Prostate gland (tissue), 2 donors: ENCODE measurements at regions not wholly inside any gene's neighbourhood (a gene's known extent, or its start where the extent isn't known, plus 50 kb on each side); places are given as distances from the start of the nearest gene placed in this dataset.

Source experiments
- DNase-seq: peaks from one replicate; pipeline ENCODE4 v3.0.0-alpha.2; 2019; ENCODE audit warnings: low spot score
- H3K27ac ChIP-seq, 2 donors: fragments of 200-600 bp; sonication (generic); 2 replicates each; pipeline ENCODE4 v1.5.1; 2017 to 2019
- H3K27me3 ChIP-seq: fragments of 200-600 bp; sonication (generic); replicated peaks from 2 replicates; pipeline ENCODE4 v1.5.1; 2019; ENCODE audit not compliant: insufficient read depth
- H3K36me3 ChIP-seq, 2 donors: fragments of 200-600 bp; sonication (generic); 1 replicate in 1 of 2; 2 replicates in 1 of 2; pipeline versions ENCODE4 v1.5.1 to v1.8.1; 2017 to 2019
- H3K4me1 ChIP-seq: fragments of 200-600 bp; sonication (generic); replicated peaks from 2 replicates; pipeline ENCODE4 v1.5.1; 2019
- H3K4me3 ChIP-seq, 2 donors: fragments of 200-600 bp; sonication (generic); 2 replicates each; pipeline ENCODE4 v1.5.1; 2017 to 2019
- H3K9me3 ChIP-seq: fragments of 200-600 bp; sonication (generic); 2 replicates; pipeline ENCODE4 v1.5.1; 2017
- POLR2A ChIP-seq: fragments of 450-650 bp; IDR thresholded peaks from one replicate; pipeline ENCODE4 v1.6.1; 2016; ENCODE audit warnings: antibody characterized with exemption, mild to moderate bottlenecking
- POLR2AphosphoS5 ChIP-seq: sonication (generic); formaldehyde crosslinking; IDR thresholded peaks from one replicate; pipeline ENCODE4 v1.6.1; 2017; ENCODE audit warnings: antibody characterized with exemption
- WGBS: methylation state at CpG from one replicate; pipeline ENCODE4 v1.1.5; 2018; 5-methylcytosine and 5-hydroxymethylcytosine counted together
- intact Hi-C: fragments of 100-400 bp; cut with DNase I; formaldehyde crosslinking; loops from one replicate; pipeline ENCODE4 v1.14.2; 2022
- TF ChIP-seq, protein P1 (sequence below), 4 experiments: fragments of 200-600 bp in 2 of 4; fragments of 450-650 bp in 2 of 4; sonication (generic) in 2 of 4; IDR thresholded peaks; 1 replicate in 3 of 4; 2 replicates in 1 of 4; pipeline ENCODE4 v1.5.1; 2016 to 2019; ENCODE audit warnings: antibody characterized with exemption in 4 of 4, mild to moderate bottlenecking in 2 of 4, moderate library complexity in 2 of 4

DNA sequence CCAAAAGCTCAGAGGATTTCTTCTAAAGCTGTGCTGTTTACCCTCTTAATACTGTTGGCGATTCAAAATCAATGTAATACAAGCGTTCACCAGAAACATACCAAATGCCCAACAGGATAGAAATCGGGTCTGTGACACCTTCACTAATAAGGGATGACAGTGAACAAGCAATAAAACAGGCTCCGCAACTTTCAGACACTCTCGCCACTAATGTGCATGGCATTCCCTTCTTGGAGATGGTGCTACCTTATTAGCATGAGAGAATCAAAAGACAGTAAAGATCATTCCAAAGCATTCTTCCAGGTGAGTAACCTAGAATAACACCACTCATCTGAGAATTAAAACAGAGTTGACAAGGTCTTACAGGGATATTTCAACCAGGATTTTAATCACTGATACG is 367.1 kb downstream of the TTLL7 start:
- intact Hi-C loops, result no loop called here
- Histone ChIP-seq H3K9me3 (no peaks in the 10 kb centered on the region), H3K4me3 (no peak overlapping the region), H3K27ac (no peak overlapping the region), H3K4me1 (no peaks in the 10 kb centered on the region), H3K27me3 (no peaks in the 10 kb centered on the region), H3K36me3 (no peaks in the 10 kb centered on the region)
- no peak for TF ChIP-seq POLR2AphosphoS5
- no peak for TF ChIP-seq POLR2A
- TF ChIP-seq, protein P1, sequence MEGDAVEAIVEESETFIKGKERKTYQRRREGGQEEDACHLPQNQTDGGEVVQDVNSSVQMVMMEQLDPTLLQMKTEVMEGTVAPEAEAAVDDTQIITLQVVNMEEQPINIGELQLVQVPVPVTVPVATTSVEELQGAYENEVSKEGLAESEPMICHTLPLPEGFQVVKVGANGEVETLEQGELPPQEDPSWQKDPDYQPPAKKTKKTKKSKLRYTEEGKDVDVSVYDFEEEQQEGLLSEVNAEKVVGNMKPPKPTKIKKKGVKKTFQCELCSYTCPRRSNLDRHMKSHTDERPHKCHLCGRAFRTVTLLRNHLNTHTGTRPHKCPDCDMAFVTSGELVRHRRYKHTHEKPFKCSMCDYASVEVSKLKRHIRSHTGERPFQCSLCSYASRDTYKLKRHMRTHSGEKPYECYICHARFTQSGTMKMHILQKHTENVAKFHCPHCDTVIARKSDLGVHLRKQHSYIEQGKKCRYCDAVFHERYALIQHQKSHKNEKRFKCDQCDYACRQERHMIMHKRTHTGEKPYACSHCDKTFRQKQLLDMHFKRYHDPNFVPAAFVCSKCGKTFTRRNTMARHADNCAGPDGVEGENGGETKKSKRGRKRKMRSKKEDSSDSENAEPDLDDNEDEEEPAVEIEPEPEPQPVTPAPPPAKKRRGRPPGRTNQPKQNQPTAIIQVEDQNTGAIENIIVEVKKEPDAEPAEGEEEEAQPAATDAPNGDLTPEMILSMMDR (IDR thresholded peaks at IDR 0.05), result no peak
- WGBS, result 79% methylated on average over 6 of the region's 6 CpGs
- DNase-seq, result no peak

- intact Hi-C loops, result no loop called here
- WGBS, result 100% methylated on average over 1 of the region's 1 CpG
- H3K4me3 ChIP-seq, result no peak overlapping the region
- no peaks in the 10 kb centered on the region for H3K36me3 ChIP-seq
- H3K9me3 ChIP-seq, result no peaks in the 10 kb centered on the region
- H3K27ac ChIP-seq, result no peak overlapping the region
- H3K4me1 ChIP-seq, result no peaks in the 10 kb centered on the region
- no peak for DNase-seq
- no peak for TF ChIP-seq POLR2AphosphoS5
- TF ChIP-seq POLR2A, result no peak
- TF ChIP-seq, protein P1 (IDR thresholded peaks at IDR 0.05), result no peak
- H3K27me3 ChIP-seq, result no peaks in the 10 kb centered on the region
Measured at GRCh38 chr1:83627045-83627444, 371.9 kb downstream of the TTLL7 start.

- intact Hi-C loops, result no loop called here
- Histone ChIP-seq H3K4me3 (no peak overlapping the region), H3K9me3 (no peaks in the 10 kb centered on the region), H3K36me3 (no peaks in the 10 kb centered on the region), H3K27me3 (no peaks in the 10 kb centered on the region), H3K27ac (no peak overlapping the region), H3K4me1 (no peaks in the 10 kb centered on the region)
- WGBS, result 15% methylated on average over 1 of the region's 1 CpG
- TF ChIP-seq POLR2AphosphoS5 (no peak), POLR2A (no peak)
- TF ChIP-seq, protein P1 (IDR thresholded peaks at IDR 0.05), result no peak
- DNase-seq, result no peak
Measured at GRCh38 chr1:83626603-83627002, 372.3 kb downstream of the TTLL7 start.

- Histone ChIP-seq H3K27ac (no peak overlapping the region), H3K4me3 (no peak overlapping the region), H3K36me3 (no peaks in the 10 kb centered on the region), H3K4me1 (no peaks in the 10 kb centered on the region), H3K9me3 (no peaks in the 10 kb centered on the region), H3K27me3 (no peaks in the 10 kb centered on the region)
- TF ChIP-seq, protein P1 (IDR thresholded peaks at IDR 0.05), result no peak
- no peak for TF ChIP-seq POLR2A
- no peak for TF ChIP-seq POLR2AphosphoS5
- DNase-seq, result no peak
- 96% methylated on average over 3 of the region's 3 CpGs for WGBS
- intact Hi-C loops, result no loop called here
Measured at GRCh38 chr1:83625646-83626045, 373.3 kb downstream of the TTLL7 start.

DNA sequence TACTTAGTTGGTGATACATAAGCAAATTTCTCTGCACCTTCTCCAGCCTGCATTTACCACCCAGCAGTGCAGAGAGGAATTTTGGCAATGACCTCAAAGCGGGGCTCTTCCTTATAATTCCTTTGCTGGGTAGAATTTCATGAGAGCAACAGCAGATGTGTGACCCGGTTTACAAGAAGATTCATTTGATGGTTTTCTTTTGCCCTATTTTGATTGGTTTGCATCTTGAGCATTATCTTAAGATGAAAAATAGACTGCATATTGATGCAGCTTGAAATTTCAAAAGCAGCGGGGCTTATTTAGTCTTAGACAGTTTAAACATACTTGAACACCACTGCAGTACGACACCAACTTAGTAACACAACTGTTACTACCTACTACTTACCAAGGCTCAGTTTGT is 378.9 kb downstream of the TTLL7 start:
- H3K27me3 ChIP-seq, result no peaks in the 10 kb centered on the region
- WGBS, result 79% methylated on average over 4 of the region's 4 CpGs

More for the DNA sequence above, 378.9 kb downstream of the TTLL7 start:
- Histone ChIP-seq H3K9me3 (no peaks in the 10 kb centered on the region), H3K27ac (no peak overlapping the region), H3K4me1 (no peaks in the 10 kb centered on the region), H3K36me3 (no peaks in the 10 kb centered on the region), H3K4me3 (no peak overlapping the region)
- TF ChIP-seq POLR2AphosphoS5, result no peak
- TF ChIP-seq, protein P1 (IDR thresholded peaks at IDR 0.05), result no peak
- TF ChIP-seq POLR2A, result no peak
- intact Hi-C loops, result no loop called here
- no peak for DNase-seq
